ENCODE measurements at regions not wholly inside any gene's neighbourhood (a gene's known extent, or its start where the extent isn't known, plus 50 kb on each side); places are given as distances from the start of the nearest gene placed in this dataset.

GRCh38 chr12:94879542-94879941 is 124.0 kb downstream of the NDUFA12 start:
- TF ChIP-seq, protein P1, sequence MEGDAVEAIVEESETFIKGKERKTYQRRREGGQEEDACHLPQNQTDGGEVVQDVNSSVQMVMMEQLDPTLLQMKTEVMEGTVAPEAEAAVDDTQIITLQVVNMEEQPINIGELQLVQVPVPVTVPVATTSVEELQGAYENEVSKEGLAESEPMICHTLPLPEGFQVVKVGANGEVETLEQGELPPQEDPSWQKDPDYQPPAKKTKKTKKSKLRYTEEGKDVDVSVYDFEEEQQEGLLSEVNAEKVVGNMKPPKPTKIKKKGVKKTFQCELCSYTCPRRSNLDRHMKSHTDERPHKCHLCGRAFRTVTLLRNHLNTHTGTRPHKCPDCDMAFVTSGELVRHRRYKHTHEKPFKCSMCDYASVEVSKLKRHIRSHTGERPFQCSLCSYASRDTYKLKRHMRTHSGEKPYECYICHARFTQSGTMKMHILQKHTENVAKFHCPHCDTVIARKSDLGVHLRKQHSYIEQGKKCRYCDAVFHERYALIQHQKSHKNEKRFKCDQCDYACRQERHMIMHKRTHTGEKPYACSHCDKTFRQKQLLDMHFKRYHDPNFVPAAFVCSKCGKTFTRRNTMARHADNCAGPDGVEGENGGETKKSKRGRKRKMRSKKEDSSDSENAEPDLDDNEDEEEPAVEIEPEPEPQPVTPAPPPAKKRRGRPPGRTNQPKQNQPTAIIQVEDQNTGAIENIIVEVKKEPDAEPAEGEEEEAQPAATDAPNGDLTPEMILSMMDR (conservative IDR thresholded peaks at IDR 0.05; ENCODE audit: low read length) = no peak
- H3K4me3 ChIP-seq (ENCODE audit: low read length) = no peak overlapping the region
- DNase-seq (ENCODE audit: low read depth) = no peak

DNA sequence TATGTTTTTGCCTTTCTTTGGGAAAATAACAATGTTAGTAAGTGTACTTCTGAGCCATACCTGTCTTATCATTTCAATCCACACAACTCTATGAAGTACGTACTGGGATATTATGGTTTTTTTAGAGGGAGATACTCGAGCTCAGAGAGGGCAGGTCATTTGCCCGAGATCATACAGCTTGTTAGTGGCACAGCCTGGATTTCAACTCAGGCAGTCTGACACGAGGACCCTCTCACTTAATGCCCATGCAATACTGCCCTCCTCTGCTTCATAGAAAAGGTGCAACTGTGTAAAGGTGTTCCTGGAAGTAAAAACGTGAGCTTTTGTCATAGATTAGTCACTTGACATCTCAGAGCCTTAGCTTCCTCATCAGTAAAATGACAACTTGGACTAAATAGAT is 128.0 kb downstream of the NDUFA12 start:
- DNase-seq (ENCODE audit: low read depth) = no peak
- TF ChIP-seq, protein P1 (conservative IDR thresholded peaks at IDR 0.05; ENCODE audit: low read length) = no peak
- no peak overlapping the region for H3K4me3 ChIP-seq (ENCODE audit: low read length)

- no peak for DNase-seq (ENCODE audit: low read depth)
- TF ChIP-seq, protein P1 (conservative IDR thresholded peaks at IDR 0.05; ENCODE audit: low read length) = no peak
- no peak overlapping the region for H3K4me3 ChIP-seq (ENCODE audit: low read length)
These were observed 128.8 kb downstream of the NDUFA12 start for GRCh38 chr12:94874518-94875302.

DNA sequence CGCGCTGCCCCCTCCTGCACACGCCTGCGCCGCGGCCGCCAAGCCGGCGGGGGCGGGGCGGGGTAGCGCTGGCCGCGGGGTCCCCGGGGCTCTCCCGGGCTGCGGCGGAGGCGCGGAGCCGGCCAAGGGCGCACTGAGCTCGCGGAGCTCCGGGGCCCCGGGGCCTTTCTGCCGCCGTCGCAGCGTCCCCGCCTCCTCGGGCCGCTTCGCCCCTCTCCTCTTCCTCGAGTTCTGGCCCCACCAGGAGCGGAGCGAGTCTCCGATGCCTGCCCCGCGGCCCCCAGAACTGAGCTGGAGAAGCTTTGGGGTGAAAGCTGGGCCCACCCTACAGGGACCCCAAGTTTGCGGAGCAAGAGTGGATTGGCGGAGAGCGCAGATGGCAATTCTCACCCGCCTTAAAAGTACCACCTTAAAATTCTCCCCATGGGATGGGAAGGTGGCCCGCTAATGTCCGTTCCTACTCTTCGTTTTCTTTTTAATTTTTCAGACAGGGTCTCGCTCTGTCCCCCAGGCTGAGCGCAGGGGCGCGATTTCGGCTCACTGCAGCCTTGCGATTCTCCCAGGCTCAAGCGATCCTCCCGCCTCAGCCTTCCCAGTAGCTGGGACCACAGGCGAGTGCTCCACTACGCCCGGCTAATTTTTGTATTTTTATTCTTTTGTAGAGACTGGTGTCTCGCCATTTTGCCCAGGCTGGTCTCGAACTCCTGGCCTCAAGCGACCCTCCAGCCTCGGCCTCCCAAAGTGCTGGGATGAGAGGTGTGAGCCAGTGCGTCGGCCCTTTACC is 129.6 kb downstream of the NDUFA12 start:
- H3K4me3 ChIP-seq (ENCODE audit: low read length) = no peak overlapping the region
- DNase-seq (ENCODE audit: low read depth) = no peak
- TF ChIP-seq, protein P1 (conservative IDR thresholded peaks at IDR 0.05; ENCODE audit: low read length) = no peak

DNA sequence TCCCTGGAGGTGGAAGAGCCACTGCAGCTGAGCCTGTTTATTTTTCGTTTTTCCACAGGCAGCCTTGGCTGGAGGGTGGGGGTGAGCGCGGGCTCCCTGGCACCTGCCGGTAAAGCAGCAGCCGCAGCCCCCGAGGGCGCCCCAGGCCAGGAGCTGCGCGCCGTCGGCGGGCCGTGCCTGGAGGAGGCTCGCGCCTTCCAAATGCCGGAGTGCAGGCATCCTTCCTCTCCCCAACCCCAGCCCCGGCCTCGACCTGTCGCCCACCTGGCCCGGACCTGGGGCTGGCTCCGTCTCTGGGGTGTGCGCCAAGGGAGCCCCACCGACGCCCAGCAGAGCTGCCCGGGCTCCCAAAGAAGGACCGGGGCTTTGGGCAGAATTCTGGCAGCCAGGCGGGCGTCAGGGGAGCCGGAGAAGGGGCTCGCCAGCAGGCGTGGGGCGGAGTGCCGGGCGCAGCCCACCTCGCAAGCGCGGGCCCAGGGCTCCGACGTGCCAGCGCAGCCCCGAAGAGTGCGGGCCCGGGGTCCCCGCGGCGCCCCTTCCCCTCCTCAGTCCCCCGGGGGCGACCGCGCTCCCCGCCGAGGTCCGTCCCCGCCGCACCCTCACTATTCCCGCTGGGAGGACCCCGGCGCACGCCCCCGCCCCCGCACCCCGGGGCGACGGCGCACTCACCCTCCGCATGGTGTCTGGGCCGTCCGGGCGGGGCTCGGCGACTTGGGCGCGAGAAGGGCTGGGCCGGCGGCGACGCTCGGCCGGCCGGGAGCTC is 130.3 kb downstream of the NDUFA12 start:
- H3K4me3 ChIP-seq (ENCODE audit: low read length) = no peak overlapping the region
- TF ChIP-seq, protein P1 (conservative IDR thresholded peaks at IDR 0.05; ENCODE audit: low read length) = no peak
- DNase-seq (ENCODE audit: low read depth) = no peak

DNA sequence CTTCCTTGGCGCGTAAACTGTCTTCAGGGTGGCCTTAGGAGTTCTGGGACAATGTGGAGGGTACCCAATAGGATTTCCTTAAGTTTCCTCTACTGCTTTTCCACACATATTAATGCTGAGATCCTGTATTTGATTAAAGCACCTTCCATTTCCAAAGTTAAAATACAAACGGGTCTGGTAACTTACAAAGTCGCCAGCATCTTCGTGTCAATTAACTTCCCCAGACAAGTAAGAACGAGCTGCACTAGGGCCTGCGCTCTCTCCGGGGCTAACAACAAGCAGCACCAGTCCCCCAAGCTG is 130.9 kb downstream of the NDUFA12 start:
- TF ChIP-seq, protein P1 (conservative IDR thresholded peaks at IDR 0.05; ENCODE audit: low read length) = no peak
- DNase-seq (ENCODE audit: low read depth) = no peak
- H3K4me3 ChIP-seq (ENCODE audit: low read length) = no peak overlapping the region
